Ishikawa (cell line): ENCODE measurements at regions not wholly inside any gene's neighbourhood (a gene's known extent, or its start where the extent isn't known, plus 50 kb on each side); places are given as distances from the start of the nearest gene placed in this dataset.

Experiments
- EP300 ChIP-seq: IDR thresholded peaks from 2 replicates; pipeline ENCODE4 v1.6.1; 2012; ENCODE audit warnings: borderline replicate concordance
- FOXM1 ChIP-seq: IDR thresholded peaks from 2 replicates; pipeline ENCODE4 v1.6.1; 2012; ENCODE audit warnings: low read depth, borderline replicate concordance
- MAX ChIP-seq: IDR thresholded peaks from 2 replicates; pipeline ENCODE4 v1.6.1; 2012
- NFIC ChIP-seq: IDR thresholded peaks from 2 replicates; pipeline ENCODE4 v1.6.1; 2012
- TAF1 ChIP-seq: IDR thresholded peaks from 2 replicates; pipeline ENCODE4 v1.6.1; 2012; ENCODE audit warnings: low read depth, mild to moderate bottlenecking
- USF1 ChIP-seq: IDR thresholded peaks from 2 replicates; pipeline ENCODE4 v1.6.1; 2012

DNA sequence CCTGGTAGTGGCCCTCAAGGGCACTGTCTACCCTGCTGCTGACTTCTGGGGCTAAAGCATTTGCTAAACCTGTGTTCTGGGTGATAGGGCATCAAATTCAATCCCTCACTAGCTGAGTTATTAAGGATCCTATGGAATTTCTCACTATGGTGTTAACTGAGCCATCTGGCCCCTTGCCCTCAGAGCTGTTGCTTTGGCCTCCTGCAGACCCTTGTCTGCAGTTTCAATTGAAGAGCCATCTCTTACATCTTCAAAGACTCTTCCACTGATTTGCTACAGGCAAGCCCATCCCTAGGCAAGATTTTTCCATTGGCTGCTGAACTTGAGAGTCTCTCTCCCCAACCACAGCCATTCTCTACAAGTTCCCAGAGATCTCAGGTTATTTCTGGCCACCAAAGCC is 418.2 kb downstream of the ZNF608 start:
- no peak for TF ChIP-seq EP300
- no peak for TF ChIP-seq FOXM1
- TF ChIP-seq MAX = no peak
- no peak for TF ChIP-seq TAF1
- TF ChIP-seq USF1 = no peak
- no peak for TF ChIP-seq NFIC
